H1 (cell line): ENCODE measurements at regions not wholly inside any gene's neighbourhood (a gene's known extent, or its start where the extent isn't known, plus 50 kb on each side); places are given as distances from the start of the nearest gene placed in this dataset.

Source experiments
- CTCF ChIA-PET: fragments of 300-600 bp; sonication (Branson Sonifier 250); formaldehyde crosslinking; loops from one replicate; lab custom pipeline; 2021; ENCODE audit not compliant: partially characterized antibody; lab: Charles Lee
- POLR2A ChIA-PET: fragments of 300-600 bp; sonication (Branson Sonifier 250); formaldehyde crosslinking; loops from one replicate; lab custom pipeline; 2021; ENCODE audit warnings: inconsistent platforms; ENCODE audit not compliant: partially characterized antibody; lab: Charles Lee
- DNase-seq, 2 experiments: peaks; one replicate each; pipeline versions ENCODE4 v3.0.0 to v3.0.0-alpha.2; 2010 to 2022; ENCODE audit warnings: low spot score in 2 of 2, low read depth in 1 of 2, mixed read lengths in 1 of 2
- FAIRE-seq: peaks from 2 replicates; lab custom pipeline; 2011; peaks lifted over from hg19 to GRCh38; lab: Jason Lieb, UNC
- H2AFZ ChIP-seq: 2 replicates; pipeline ENCODE4 v1.8.1; 2012; ENCODE audit warnings: low read length, inconsistent platforms
- H2AK5ac ChIP-seq: 2 replicates; pipeline ENCODE4 v1.6.1; 2013; ENCODE audit warnings: low read depth, low read length
- H2BK120ac ChIP-seq: replicated peaks from 2 replicates; pipeline ENCODE3; 2013; ENCODE audit warnings: low read depth, low read length, inconsistent platforms
- H2BK12ac ChIP-seq: 2 replicates; pipeline ENCODE4 v1.6.1; 2013; ENCODE audit warnings: low read depth, low read length
- H2BK15ac ChIP-seq: 2 replicates; pipeline ENCODE4 v1.6.1; 2013; ENCODE audit warnings: low read length
- H2BK20ac ChIP-seq: 2 replicates; pipeline ENCODE4 v1.6.1; 2013; ENCODE audit warnings: low read length
- H2BK5ac ChIP-seq: 2 replicates; pipeline ENCODE4 v1.6.1; 2013; ENCODE audit warnings: low read depth, low read length
- H3K14ac ChIP-seq: 2 replicates; pipeline ENCODE4 v1.6.1; 2013; ENCODE audit warnings: inconsistent platforms; ENCODE audit not compliant: insufficient read length
- H3K18ac ChIP-seq: 2 replicates; pipeline ENCODE4 v1.6.1; 2013; ENCODE audit warnings: low read length; ENCODE audit errors: extremely low read depth
- H3K23ac ChIP-seq: 2 replicates; pipeline ENCODE4 v1.6.1; 2013; ENCODE audit warnings: inconsistent platforms; ENCODE audit not compliant: insufficient read length
- H3K23me2 ChIP-seq: 2 replicates; pipeline ENCODE4 v1.6.1; 2013; ENCODE audit warnings: low read depth, low read length
- H3K27ac ChIP-seq: 2 replicates; pipeline ENCODE4 v1.6.1; 2011; ENCODE audit warnings: low read depth, low read length, inconsistent platforms
- H3K27me3 ChIP-seq, 4 experiments: replicated peaks in 1 of 4; 1 replicate in 1 of 4; 2 replicates in 3 of 4; pipeline versions ENCODE4 v1.6.1 to v1.8.1; 2011 to 2013; ENCODE audit warnings: low read length in 3 of 4, mild to moderate bottlenecking in 3 of 4, inconsistent platforms in 2 of 4, mixed read lengths in 2 of 4, moderate library complexity in 1 of 4; ENCODE audit not compliant: control insufficient read depth in 3 of 4, insufficient read depth in 3 of 4; ENCODE audit errors: extremely low read depth in 1 of 4
- H3K36me3 ChIP-seq, 4 experiments: 2 replicates each; pipeline versions ENCODE4 v1.6.1 to v1.8.1; 2011 to 2013; ENCODE audit warnings: mild to moderate bottlenecking in 4 of 4, low read length in 3 of 4, moderate library complexity in 2 of 4, control low read depth in 1 of 4, inconsistent platforms in 1 of 4; ENCODE audit not compliant: insufficient read depth in 4 of 4, control insufficient read depth in 2 of 4
- H3K4ac ChIP-seq: replicated peaks from 2 replicates; pipeline ENCODE3; 2013; ENCODE audit warnings: low read length, low read depth, mixed read lengths, inconsistent platforms; ENCODE audit not compliant: insufficient read length
- H3K4me1 ChIP-seq, 4 experiments: replicated peaks in 1 of 4; 1 replicate in 1 of 4; 2 replicates in 3 of 4; pipeline versions ENCODE4 v1.6.1 to v1.8.1; 2011 to 2013; ENCODE audit warnings: low read length in 3 of 4, inconsistent platforms in 2 of 4, mixed read lengths in 1 of 4; ENCODE audit not compliant: insufficient read depth in 4 of 4, control insufficient read depth in 3 of 4
- H3K4me2 ChIP-seq, 2 experiments: 2 replicates each; pipeline versions ENCODE4 v1.6.1 to v1.8.1; 2011 to 2013; ENCODE audit warnings: low read depth in 2 of 2, low read length in 2 of 2, control low read depth in 1 of 2, inconsistent platforms in 1 of 2, mild to moderate bottlenecking in 1 of 2; ENCODE audit not compliant: insufficient read depth in 1 of 2
- H3K4me3 ChIP-seq, 4 experiments: fragments of 200-600, 300-600 bp in 1 of 4; sonication (generic), shearing (Covaris generic), sonication (Bioruptor Twin) in 1 of 4; 2 replicates each; pipeline versions ENCODE4 v1.5.1 to v1.8.1; 2011 to 2016; ENCODE audit warnings: low read length in 4 of 4, low read depth in 3 of 4, control low read depth in 2 of 4, inconsistent platforms in 2 of 4, mild to moderate bottlenecking in 2 of 4, mixed read lengths in 1 of 4, moderate library complexity in 1 of 4; ENCODE audit not compliant: insufficient read depth in 2 of 4; ENCODE audit errors: extremely low read depth in 1 of 4
- H3K56ac ChIP-seq: replicated peaks from 2 replicates; pipeline ENCODE3; 2013; ENCODE audit warnings: low read depth, mild to moderate bottlenecking, mixed read lengths, low read length, inconsistent platforms; ENCODE audit not compliant: insufficient read length
- H3K79me1 ChIP-seq: 2 replicates; pipeline ENCODE4 v1.6.1; 2013; ENCODE audit warnings: low read depth, low read length, control low read depth
- H3K79me2 ChIP-seq, 2 experiments: 2 replicates each; pipeline versions ENCODE4 v1.6.1 to v1.8.1; 2012 to 2013; ENCODE audit warnings: low read length in 2 of 2, mild to moderate bottlenecking in 2 of 2, inconsistent platforms in 1 of 2; ENCODE audit not compliant: insufficient read depth in 2 of 2, control insufficient read depth in 1 of 2
- H3K9ac ChIP-seq, 4 experiments: replicated peaks in 1 of 4; 1 replicate in 1 of 4; 2 replicates in 3 of 4; pipeline versions ENCODE4 v1.6.1 to v1.8.1; 2011 to 2013; ENCODE audit warnings: low read depth in 3 of 4, low read length in 3 of 4, control low read depth in 2 of 4, mild to moderate bottlenecking in 2 of 4, moderate library complexity in 2 of 4, inconsistent platforms in 1 of 4; ENCODE audit errors: extremely low read depth in 1 of 4
- H3K9me3 ChIP-seq, 2 experiments: 2 replicates each; pipeline versions ENCODE4 v1.6.1 to v1.8.1; 2012 to 2013; ENCODE audit warnings: mild to moderate bottlenecking in 2 of 2, moderate library complexity in 2 of 2, control low read depth in 1 of 2, inconsistent platforms in 1 of 2, low read depth in 1 of 2, low read length in 1 of 2, mixed read lengths in 1 of 2; ENCODE audit not compliant: insufficient read depth in 2 of 2
- H4K20me1 ChIP-seq, 2 experiments: replicated peaks in 1 of 2; 2 replicates each; pipeline versions ENCODE3 to v1.8.1; 2011 to 2013; ENCODE audit warnings: inconsistent platforms in 2 of 2, low read length in 2 of 2, mild to moderate bottlenecking in 1 of 2; ENCODE audit not compliant: insufficient read depth in 2 of 2, control insufficient read depth in 1 of 2
- H4K5ac ChIP-seq: 2 replicates; pipeline ENCODE4 v1.6.1; 2013; ENCODE audit warnings: low read length, low read depth, mixed read lengths, inconsistent platforms; ENCODE audit not compliant: insufficient read length
- H4K8ac ChIP-seq: 2 replicates; pipeline ENCODE4 v1.8.0; 2013; ENCODE audit warnings: mild to moderate bottlenecking, moderate library complexity, low read length, inconsistent platforms; ENCODE audit not compliant: insufficient read depth; ENCODE audit errors: extremely low read depth
- H4K91ac ChIP-seq: replicated peaks from 2 replicates; pipeline ENCODE3; 2013; ENCODE audit warnings: low read length, mixed read lengths, inconsistent platforms; ENCODE audit not compliant: insufficient read length
- BRCA1 ChIP-seq: IDR thresholded peaks from 2 replicates; pipeline ENCODE4 v1.6.1; 2012; ENCODE audit warnings: low read depth, low read length, improper control_type of control experiment
- CHD2 ChIP-seq: IDR thresholded peaks from 2 replicates; pipeline ENCODE4 v1.6.1; 2012; ENCODE audit warnings: low read length, improper control_type of control experiment
- HDAC6 ChIP-seq: IDR thresholded peaks from one replicate; pipeline ENCODE4 v1.7.1; 2012; ENCODE audit warnings: low read depth, mild to moderate bottlenecking, inconsistent platforms, low read length, moderate library complexity
- KDM1A ChIP-seq: fragments of 200-600, 300-600 bp; sonication (generic); IDR thresholded peaks from 2 replicates; pipeline ENCODE4 v1.7.1; 2016; ENCODE audit warnings: mild to moderate bottlenecking, low read length, borderline replicate concordance
- KDM5A ChIP-seq: fragments of 200-600 bp; IDR thresholded peaks from 2 replicates; pipeline ENCODE4 v1.7.1; 2012; ENCODE audit warnings: mild to moderate bottlenecking, low read length, inconsistent platforms, mixed read lengths
- SIRT6 ChIP-seq: IDR thresholded peaks from one replicate; pipeline ENCODE4 v1.7.1; 2012; ENCODE audit warnings: low read length, inconsistent platforms
- SIX5 ChIP-seq: IDR thresholded peaks from 2 replicates; pipeline ENCODE4 v1.6.1; 2011; ENCODE audit warnings: mild to moderate bottlenecking, low read depth, low read length
- SP1 ChIP-seq: IDR thresholded peaks from 2 replicates; pipeline ENCODE4 v1.6.1; 2011; ENCODE audit warnings: low read depth, low read length
- TCF12 ChIP-seq: IDR thresholded peaks from 2 replicates; pipeline ENCODE4 v1.6.1; 2011; ENCODE audit warnings: low read depth, mild to moderate bottlenecking, low read length
- ZNF274 ChIP-seq: IDR thresholded peaks from 2 replicates; pipeline ENCODE4 v1.7.0; 2012; ENCODE audit warnings: low read length, borderline replicate concordance; ENCODE audit errors: extremely low read depth
- WGBS, 2 experiments: shearing (Covaris generic) in 1 of 2; methylation state at CpG; one replicate each; pipeline versions ENCODE4 v1.1.6 to v1.1.7; 2013 to 2015; ENCODE audit warnings: low lambda C conversion rate in 2 of 2, mixed read lengths in 2 of 2, inconsistent platforms in 1 of 2, low coverage in 1 of 2, missing lambda C conversion rate in 1 of 2; ENCODE audit not compliant: insufficient replicate concordance in 2 of 2, insufficient coverage in 1 of 2, insufficient read length in 1 of 2; ENCODE audit errors: extremely low coverage in 1 of 2, missing lambda C conversion rate in 1 of 2; 5-methylcytosine and 5-hydroxymethylcytosine counted together

- Histone ChIP-seq H3K79me2 (no peaks in the 10 kb centered on the region), H4K5ac (no peak overlapping the region), H2BK20ac (no peak overlapping the region), H3K23me2 (no peaks in the 10 kb centered on the region), H3K9ac (no peak overlapping the region), H2BK120ac (no peak overlapping the region), H3K4me2 (no peak overlapping the region), H3K79me1 (no peaks in the 10 kb centered on the region), H2AK5ac (no peak overlapping the region), H3K27me3 (no peaks in the 10 kb centered on the region), H3K4me3 (no peak overlapping the region), H4K20me1 (no peaks in the 10 kb centered on the region), H2BK12ac (no peak overlapping the region), H3K23ac (no peak overlapping the region), H3K14ac (no peak overlapping the region), H3K9me3 (no peaks in the 10 kb centered on the region), H3K4me1 (peaks cover 0 to 4% (median 2%) of the 10 kb centered on the region in 4 experiments; a peak in 3 of 7 replicates), H3K56ac (no peak overlapping the region), H4K8ac (no peak overlapping the region; the same call in 1 of the 2 replicates), H3K18ac (no peak overlapping the region), H2BK15ac (no peak overlapping the region), H4K91ac (no peak overlapping the region), H2BK5ac (no peak overlapping the region; the same call in 1 of the 2 replicates), H3K27ac (no peak overlapping the region), H3K36me3 (no peaks in the 10 kb centered on the region), H3K4ac (no peak overlapping the region), H2AFZ (no peak overlapping the region)
- CTCF ChIA-PET: interaction anchor here (1.4 kb wide), 1 partner anchor 13 kb away, joined by 5 read pairs; no protein-coding TSS in a partner anchor
- WGBS, 2 experiments: 95% methylated on average over 31 of the region's 31 CpGs; no CpG with 5 or more reads in 1 of the 2 experiments
- no peak for DNase-seq
- FAIRE-seq: no peak
- POLR2A ChIA-PET: no interaction called here
- TF ChIP-seq TCF12 (no peak), BRCA1 (no peak), SIX5 (no peak), SP1 (no peak), HDAC6 (no peak), SIRT6 (no peak), ZNF274 (no peak), KDM1A (no peak), CHD2 (no peak), KDM5A (no peak)
These were observed 502.0 kb downstream of the PREX1 start for GRCh38 chr20:48325656-48326433.
